A673 (cell line): ENCODE measurements at regions not wholly inside any gene's neighbourhood (a gene's known extent, or its start where the extent isn't known, plus 50 kb on each side); places are given as distances from the start of the nearest gene placed in this dataset.

Experiments used
- CTCF ChIP-seq: fragments of 300-800, 200-600 bp; sonication (generic); conservative IDR thresholded peaks from 2 replicates; pipeline ENCODE4 v1.5.1; 2017; ENCODE audit warnings: low read depth, mild to moderate bottlenecking, antibody characterized with exemption, low read length, moderate library complexity, mixed read lengths
- EZH2 ChIP-seq: fragments of 200-600 bp; sonication (generic); IDR thresholded peaks from 2 replicates; pipeline ENCODE4 v1.6.1; 2017; ENCODE audit warnings: borderline replicate concordance, low read depth, mild to moderate bottlenecking, mixed read lengths, antibody characterized with exemption, low read length; ENCODE audit not compliant: poor library complexity, severe bottlenecking

GRCh38 chr6:4281341-4282293 lies 146.2 kb upstream of the ECI2 start:
- peak; percentile 31 for TF ChIP-seq CTCF
- no peak for TF ChIP-seq EZH2
